Endothelial cell of umbilical vein (primary cell): ENCODE measurements at regions not wholly inside any gene's neighbourhood (a gene's known extent, or its start where the extent isn't known, plus 50 kb on each side); places are given as distances from the start of the nearest gene placed in this dataset.

Experiments
- BruUV-seq: library from RNA; stranded (reverse); fragments of 400-500 nt; replicated peaks from 2 replicates; lab custom pipeline; 2021; lab: Mats Ljungman, UMichigan
- CTCF ChIA-PET: fragments of 300-600, 350-600 bp; sonication (Branson Sonifier 250); formaldehyde crosslinking; loops from one replicate; lab custom pipeline; 2021; ENCODE audit warnings: antibody characterized with exemption, inconsistent platforms; lab: Charles Lee
- POLR2A ChIA-PET: fragments of 300-600, 350-600 bp; sonication (Branson Sonifier 250); formaldehyde crosslinking; loops from one replicate; lab custom pipeline; 2021; ENCODE audit warnings: antibody characterized with exemption, inconsistent platforms; lab: Charles Lee
- DNase-seq: peaks from one replicate; pipeline ENCODE4 v3.0.0-alpha.2; 2011; ENCODE audit warnings: low read depth, low spot score
- FAIRE-seq: peaks from 2 replicates; lab custom pipeline; 2011; peaks lifted over from hg19 to GRCh38; lab: Jason Lieb, UNC
- H2AFZ ChIP-seq: 2 replicates; pipeline ENCODE4 v1.6.0; 2012; ENCODE audit warnings: low read depth, low read length, control low read depth, inconsistent platforms
- H3K27ac ChIP-seq: 2 replicates; pipeline ENCODE4 v1.5.1; 2011; ENCODE audit warnings: low read depth, mild to moderate bottlenecking, control low read depth, low read length, moderate library complexity; ENCODE audit not compliant: insufficient read depth
- H3K27me3 ChIP-seq, 2 experiments: 2 replicates each; pipeline versions ENCODE4 v1.6.0 to v1.6.1; 2011; ENCODE audit warnings: low read length in 2 of 2, mixed read lengths in 1 of 2; ENCODE audit not compliant: control insufficient read depth in 2 of 2, insufficient read depth in 2 of 2
- H3K36me3 ChIP-seq, 2 experiments: 2 replicates in 1 of 2; 3 replicates in 1 of 2; pipeline ENCODE4 v1.5.1; 2011; ENCODE audit warnings: low read length in 2 of 2, mild to moderate bottlenecking in 1 of 2, moderate library complexity in 1 of 2; ENCODE audit not compliant: control insufficient read depth in 2 of 2, insufficient read depth in 2 of 2; ENCODE audit errors: extremely low read depth in 1 of 2
- H3K4me1 ChIP-seq: 3 replicates; pipeline ENCODE4 v1.5.1; 2011; ENCODE audit warnings: mild to moderate bottlenecking, low read length; ENCODE audit not compliant: control insufficient read depth, insufficient read depth; ENCODE audit errors: extremely low read depth
- H3K4me2 ChIP-seq: 2 replicates; pipeline ENCODE4 v1.6.1; 2011; ENCODE audit warnings: low read length, control low read depth, mixed read lengths; ENCODE audit not compliant: insufficient read depth
- H3K4me3 ChIP-seq, 3 experiments: fragments of 200-600 bp in 1 of 3; sonication (generic), shearing (Covaris generic) in 1 of 3; replicated peaks in 1 of 3; 2 replicates each; pipeline ENCODE4 v1.5.1; 2011 to 2016; ENCODE audit warnings: control low read depth in 3 of 3, low read length in 3 of 3, mild to moderate bottlenecking in 2 of 3, inconsistent platforms in 1 of 3, low read depth in 1 of 3, moderate library complexity in 1 of 3; ENCODE audit not compliant: insufficient read depth in 1 of 3
- H3K79me2 ChIP-seq: 2 replicates; pipeline ENCODE4 v1.6.0; 2012; ENCODE audit warnings: low read length, inconsistent platforms; ENCODE audit not compliant: control insufficient read depth, insufficient read depth
- H3K9ac ChIP-seq: replicated peaks from 2 replicates; pipeline ENCODE3; 2011; ENCODE audit warnings: low read length, control low read depth; ENCODE audit not compliant: insufficient read depth; ENCODE audit errors: extremely low read depth
- H3K9me1 ChIP-seq: replicated peaks from 3 replicates; pipeline ENCODE4 v1.6.0; 2011; ENCODE audit warnings: mild to moderate bottlenecking, low read length; ENCODE audit not compliant: control insufficient read depth, insufficient read depth; ENCODE audit errors: extremely low read depth
- H3K9me3 ChIP-seq: replicated peaks from 2 replicates; pipeline ENCODE4 v1.5.1; 2012; ENCODE audit warnings: low read length, inconsistent platforms; ENCODE audit not compliant: control insufficient read depth, insufficient read depth
- H4K20me1 ChIP-seq: replicated peaks from 2 replicates; pipeline ENCODE3; 2011; ENCODE audit warnings: mild to moderate bottlenecking, low read length; ENCODE audit not compliant: control insufficient read depth, insufficient read depth; ENCODE audit errors: extremely low read depth
- EZH2 ChIP-seq: IDR thresholded peaks from 2 replicates; pipeline ENCODE4 v1.6.1; 2012; ENCODE audit warnings: borderline replicate concordance, low read depth, mild to moderate bottlenecking, moderate library complexity, low read length, inconsistent platforms; ENCODE audit not compliant: severe bottlenecking
- FOS ChIP-seq: IDR thresholded peaks from 2 replicates; pipeline ENCODE4 v1.6.1; 2011; ENCODE audit warnings: mild to moderate bottlenecking, low read length, moderate library complexity, borderline replicate concordance; ENCODE audit not compliant: insufficient read depth
- GATA2 ChIP-seq: IDR thresholded peaks from 2 replicates; pipeline ENCODE4 v1.7.0; 2011; ENCODE audit warnings: low read depth, mild to moderate bottlenecking, moderate library complexity, mixed read lengths, low read length; ENCODE audit not compliant: insufficient read length, insufficient read depth
- JUN ChIP-seq: IDR thresholded peaks from 2 replicates; pipeline ENCODE4 v1.6.1; 2011; ENCODE audit warnings: borderline replicate concordance, low read depth; ENCODE audit not compliant: insufficient read length, insufficient read depth
- MYC ChIP-seq: IDR thresholded peaks from one replicate; pipeline ENCODE4 v1.6.1; 2011; ENCODE audit warnings: mild to moderate bottlenecking, low read depth, low read length
- POLR2A ChIP-seq: IDR thresholded peaks from 2 replicates; pipeline ENCODE4 v1.6.1; 2012; ENCODE audit warnings: low read depth, mild to moderate bottlenecking, control low read depth, low read length
- POLR2AphosphoS5 ChIP-seq: IDR thresholded peaks from 2 replicates; pipeline ENCODE4 v1.6.1; 2012; ENCODE audit warnings: low read depth, mild to moderate bottlenecking, control low read depth, low read length, moderate library complexity; ENCODE audit not compliant: insufficient read depth
- dilution Hi-C: fragments of 300-500 bp; cut with MboI; formaldehyde crosslinking; loops from one replicate; pipeline ENCODE4 v1.15.0; 2019; ENCODE audit warnings: low sequenced_read_pairs; ENCODE audit not compliant: extremely low pct_ligation_motif_present
- intact Hi-C: fragments of 100-400 bp; cut with micrococcal nuclease; formaldehyde crosslinking; loops from one replicate; pipeline ENCODE4 v1.10.0; 2022
- TF ChIP-seq, protein P1 (sequence below): IDR thresholded peaks from 2 replicates; pipeline ENCODE4 v1.6.1; 2011; ENCODE audit not compliant: insufficient read depth, insufficient read length
- TF ChIP-seq, protein P2 (sequence below), 2 donors: IDR thresholded peaks; 1 replicate in 1 of 2; 2 replicates in 1 of 2; pipeline ENCODE4 v1.5.1; 2011; ENCODE audit warnings: low read length in 2 of 2, mild to moderate bottlenecking in 2 of 2, moderate library complexity in 2 of 2, control low read depth in 1 of 2, inconsistent platforms in 1 of 2, low read depth in 1 of 2; ENCODE audit not compliant: insufficient read depth in 1 of 2; ENCODE audit errors: extremely low read depth in 1 of 2

DNA sequence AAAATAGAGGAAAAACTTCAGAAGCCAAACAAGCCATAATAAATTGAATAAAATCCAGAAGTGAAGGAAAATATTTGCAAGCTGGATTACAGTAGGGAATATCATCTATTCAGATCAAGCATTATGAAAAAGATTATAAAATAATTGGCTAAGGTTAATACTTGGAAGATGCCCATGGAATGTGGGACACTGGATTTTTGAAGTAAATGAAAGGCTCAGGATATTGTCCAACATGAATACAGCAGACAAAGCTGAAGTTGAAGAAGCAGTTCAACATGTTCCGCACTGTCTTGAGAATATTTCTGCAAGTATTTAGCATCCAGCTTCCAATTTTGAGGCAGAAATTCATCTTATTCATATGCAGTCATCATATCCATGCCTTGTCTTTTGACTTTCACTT lies 1278.4 kb upstream of the GJE1 start:
- ChIA-PET POLR2A (no interaction called here), CTCF (interaction anchor here (0.8 to 1.2 kb wide), 2 partner anchors 821 to 1485 kb away, joined by 3 read pairs; no protein-coding TSS in a partner anchor)
- Histone ChIP-seq H2AFZ (no peak overlapping the region), H3K4me2 (no peak overlapping the region), H3K27ac (no peak overlapping the region), H3K79me2 (no peaks in the 10 kb centered on the region), H3K9me1 (no peaks in the 10 kb centered on the region), H3K9me3 (no peaks in the 10 kb centered on the region), H3K9ac (no peak overlapping the region), H3K4me3 (no peak overlapping the region), H3K36me3 (no peaks in the 10 kb centered on the region), H4K20me1 (no peaks in the 10 kb centered on the region), H3K4me1 (peaks cover 47% of the 10 kb centered on the region), H3K27me3 (no peaks in the 10 kb centered on the region)
- BruUV-seq: no TSS peak
- TF ChIP-seq EZH2 (no peak), POLR2A (no peak), MYC (no peak), FOS (no peak), GATA2 (no peak), POLR2AphosphoS5 (no peak), JUN (no peak)
- TF ChIP-seq, protein P1, sequence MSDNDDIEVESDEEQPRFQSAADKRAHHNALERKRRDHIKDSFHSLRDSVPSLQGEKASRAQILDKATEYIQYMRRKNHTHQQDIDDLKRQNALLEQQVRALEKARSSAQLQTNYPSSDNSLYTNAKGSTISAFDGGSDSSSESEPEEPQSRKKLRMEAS: no peak
- TF ChIP-seq, protein P2, sequence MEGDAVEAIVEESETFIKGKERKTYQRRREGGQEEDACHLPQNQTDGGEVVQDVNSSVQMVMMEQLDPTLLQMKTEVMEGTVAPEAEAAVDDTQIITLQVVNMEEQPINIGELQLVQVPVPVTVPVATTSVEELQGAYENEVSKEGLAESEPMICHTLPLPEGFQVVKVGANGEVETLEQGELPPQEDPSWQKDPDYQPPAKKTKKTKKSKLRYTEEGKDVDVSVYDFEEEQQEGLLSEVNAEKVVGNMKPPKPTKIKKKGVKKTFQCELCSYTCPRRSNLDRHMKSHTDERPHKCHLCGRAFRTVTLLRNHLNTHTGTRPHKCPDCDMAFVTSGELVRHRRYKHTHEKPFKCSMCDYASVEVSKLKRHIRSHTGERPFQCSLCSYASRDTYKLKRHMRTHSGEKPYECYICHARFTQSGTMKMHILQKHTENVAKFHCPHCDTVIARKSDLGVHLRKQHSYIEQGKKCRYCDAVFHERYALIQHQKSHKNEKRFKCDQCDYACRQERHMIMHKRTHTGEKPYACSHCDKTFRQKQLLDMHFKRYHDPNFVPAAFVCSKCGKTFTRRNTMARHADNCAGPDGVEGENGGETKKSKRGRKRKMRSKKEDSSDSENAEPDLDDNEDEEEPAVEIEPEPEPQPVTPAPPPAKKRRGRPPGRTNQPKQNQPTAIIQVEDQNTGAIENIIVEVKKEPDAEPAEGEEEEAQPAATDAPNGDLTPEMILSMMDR (IDR thresholded peaks at IDR 0.05; ENCODE audit: extremely low read depth in 1 of 2, insufficient read depth in 1 of 2, low read depth in 1 of 2, low read length in 2 of 2): no peak
- no peak for DNase-seq
- dilution Hi-C loops: no loop called here
- FAIRE-seq: no peak
- intact Hi-C loops: loop anchor here (10.0 kb wide), 1 partner anchor 880 kb away; no protein-coding TSS in a partner anchor
